ENCODE measurements at regions not wholly inside any gene's neighbourhood (a gene's known extent, or its start where the extent isn't known, plus 50 kb on each side); places are given as distances from the start of the nearest gene placed in this dataset.

DNA sequence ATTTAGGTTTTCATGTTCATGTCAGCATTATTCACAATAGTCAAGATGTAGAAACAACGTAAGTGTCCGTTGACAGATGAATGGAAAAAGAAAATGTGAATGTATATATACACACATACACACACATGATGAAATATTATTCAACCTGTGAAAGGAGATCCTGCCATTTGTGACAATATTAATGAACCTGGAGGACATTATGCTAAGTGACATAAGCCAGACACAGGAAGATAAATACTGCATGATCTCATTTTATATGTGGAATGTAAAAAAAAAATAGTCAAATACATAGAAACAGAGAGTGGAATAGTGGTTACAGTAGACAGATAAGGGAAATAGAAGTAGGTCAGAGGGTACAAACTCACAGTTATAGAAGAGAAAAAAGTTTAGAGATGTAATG, 651.1 kb upstream of the MKI67 start:
- no peak for DNase-seq

DNA sequence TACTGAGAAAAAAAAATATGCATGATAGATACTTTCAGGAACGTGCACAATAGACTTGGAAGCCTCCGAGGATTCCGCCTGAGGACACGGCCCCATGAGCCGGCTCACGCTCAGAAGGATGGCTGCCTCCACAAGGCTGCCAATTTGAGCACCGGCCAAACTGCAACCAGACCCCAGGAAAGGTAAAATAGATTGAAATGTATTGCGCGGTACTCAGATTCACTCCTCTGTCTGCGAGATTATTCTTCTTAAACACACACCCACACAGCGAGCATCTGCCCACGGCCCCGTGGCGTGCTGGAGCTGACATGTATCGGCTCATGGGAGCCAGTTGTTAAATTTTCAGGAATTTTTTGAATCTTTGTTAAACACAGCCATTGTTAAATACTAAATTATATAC, 653.2 kb upstream of the MKI67 start:
- no peak for DNase-seq

DNA sequence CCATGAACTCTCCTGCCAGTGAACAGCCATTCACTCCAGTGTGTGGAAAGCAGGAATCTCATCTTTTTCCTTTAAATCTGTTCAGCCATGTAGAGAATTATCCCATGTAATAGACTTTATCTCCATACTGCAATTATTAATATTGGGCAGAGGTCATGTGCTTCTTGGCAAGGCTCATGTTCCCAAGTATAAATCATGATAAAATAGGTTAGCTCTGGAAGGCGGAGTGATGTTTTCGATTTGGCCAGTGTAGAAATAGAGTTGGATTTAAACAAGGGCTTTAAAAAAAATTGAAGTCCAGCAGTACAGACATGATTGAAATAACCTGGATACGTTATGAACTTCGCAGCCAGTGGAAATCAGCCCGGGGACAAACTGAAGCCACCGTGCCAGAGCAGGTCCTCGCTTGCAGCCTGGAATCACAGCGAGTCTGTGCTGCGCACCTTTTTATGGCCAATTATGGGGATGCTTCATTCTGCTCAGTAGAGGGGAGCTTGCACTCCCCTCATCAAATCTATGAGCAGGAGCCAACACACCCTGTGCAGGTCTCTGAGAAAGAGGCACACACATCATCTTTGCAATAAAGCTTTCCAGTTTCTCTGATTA, 654.0 kb upstream of the MKI67 start:
- no peak for DNase-seq

DNA sequence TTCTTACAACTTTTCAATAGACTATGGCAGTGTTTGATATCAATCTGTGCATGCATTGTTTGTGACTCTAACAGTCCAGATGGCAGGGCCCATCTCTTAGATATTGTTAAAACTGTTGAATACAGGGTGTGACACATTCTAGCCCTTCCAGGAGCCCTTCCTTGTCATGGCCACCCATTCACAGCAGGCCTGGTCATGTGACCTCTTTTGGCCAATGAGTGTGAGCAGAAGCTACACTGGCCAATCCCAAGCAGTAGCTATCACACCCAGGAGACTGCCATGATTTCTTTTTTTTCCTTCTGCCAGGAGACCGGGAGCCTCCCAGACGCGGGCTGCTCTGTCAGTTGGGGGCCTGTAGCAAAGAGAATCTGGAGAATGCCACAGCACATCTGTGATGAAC, 655.4 kb upstream of the MKI67 start:
- no peak for DNase-seq

DNA sequence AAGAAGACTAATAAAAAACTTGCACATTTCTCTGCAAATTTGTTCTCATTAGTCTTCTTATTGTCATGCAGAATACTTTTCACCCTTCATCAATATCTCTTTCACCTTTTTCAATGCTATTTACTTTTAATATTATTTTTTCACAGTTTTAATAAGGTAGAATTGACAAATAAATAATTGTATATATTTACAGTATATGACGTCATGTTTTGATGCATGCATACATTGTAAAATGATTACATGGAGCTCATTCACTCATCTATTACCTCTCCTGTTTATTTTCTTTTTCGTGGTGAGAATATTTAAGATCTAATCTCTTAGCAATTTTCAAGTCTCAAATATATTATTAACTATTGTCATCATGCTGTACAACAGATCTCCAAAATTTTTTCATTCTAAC, 658.2 kb upstream of the MKI67 start:
- no peak for DNase-seq

DNA sequence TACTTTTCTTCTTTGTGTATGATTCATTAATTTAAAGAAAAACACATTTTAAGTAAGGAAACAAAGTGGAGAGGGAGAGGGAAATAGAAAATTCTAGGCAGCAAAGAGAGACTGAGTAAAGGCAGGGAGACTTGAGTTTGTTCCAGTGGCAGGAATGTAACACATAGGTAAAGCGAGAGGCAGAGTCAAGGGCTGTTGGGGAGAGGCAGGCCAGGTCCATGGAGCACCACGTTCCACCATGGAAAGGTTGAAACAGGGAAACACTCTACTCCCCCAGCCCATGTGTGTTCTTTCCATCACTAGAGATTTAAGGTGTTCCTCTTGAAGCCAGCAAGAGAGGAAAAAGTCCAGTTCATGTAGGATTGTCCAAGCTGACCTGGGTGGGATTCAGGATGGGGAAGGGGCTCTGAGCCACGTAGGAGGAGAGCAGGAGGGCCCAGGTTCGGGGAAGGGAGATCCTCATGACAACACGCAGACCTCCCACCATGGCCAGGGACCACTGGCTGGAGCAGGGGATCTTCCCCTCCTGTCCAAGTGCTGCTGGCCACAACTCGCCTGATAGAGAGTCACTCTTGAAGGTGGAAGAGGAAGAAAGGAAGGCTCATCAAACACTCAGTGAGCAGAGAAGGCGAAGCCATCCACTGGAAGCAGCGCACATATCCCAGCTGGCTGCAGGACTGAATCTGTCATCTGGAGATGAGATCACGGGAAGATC, 666.4 kb upstream of the MKI67 start:
- DNase-seq: no peak

DNA sequence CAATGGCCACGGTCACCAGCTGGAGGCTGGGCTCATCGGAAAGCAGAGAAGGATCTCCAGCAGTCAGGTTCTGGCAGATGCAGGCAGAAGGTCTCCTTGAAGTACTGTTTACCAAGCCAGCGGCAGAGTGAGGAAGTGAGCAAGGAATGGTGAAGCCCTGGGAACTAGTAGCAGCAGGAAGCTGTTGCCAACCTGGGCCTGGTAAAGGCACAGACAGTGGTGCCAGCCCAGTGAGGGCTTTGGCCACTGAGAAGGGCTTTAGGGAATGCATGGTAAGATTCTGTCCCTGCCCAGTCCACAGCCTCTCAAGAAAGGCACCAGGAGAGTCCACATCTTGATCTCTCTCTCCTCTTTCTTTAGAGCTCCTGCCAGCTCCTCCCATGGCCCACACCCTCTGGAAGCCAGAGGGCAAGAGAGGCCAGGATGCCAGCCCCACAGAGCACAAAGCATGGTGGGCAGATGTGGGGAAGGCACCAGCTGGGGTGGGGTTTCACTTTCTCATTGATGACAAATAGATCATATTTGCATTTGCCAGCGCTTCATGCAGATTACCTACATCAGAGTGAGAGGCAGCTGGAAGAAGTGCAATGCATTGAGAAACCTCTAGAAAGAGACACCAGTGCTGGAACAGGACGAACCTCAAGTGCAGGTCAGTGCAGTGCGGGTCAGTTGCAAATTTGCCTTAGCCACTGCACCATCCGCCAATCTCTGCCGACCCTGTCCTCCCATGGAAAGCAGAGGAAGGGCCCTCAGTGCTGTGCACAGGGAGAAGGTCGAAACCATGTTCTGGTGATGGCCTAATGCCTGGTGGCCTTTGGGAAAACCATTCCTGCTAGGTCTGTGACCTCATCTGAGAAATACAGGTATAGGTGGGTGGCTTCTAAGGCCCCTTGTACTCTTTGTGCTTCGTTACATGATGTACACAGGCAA, 667.8 kb upstream of the MKI67 start:
- DNase-seq: no peak

DNA sequence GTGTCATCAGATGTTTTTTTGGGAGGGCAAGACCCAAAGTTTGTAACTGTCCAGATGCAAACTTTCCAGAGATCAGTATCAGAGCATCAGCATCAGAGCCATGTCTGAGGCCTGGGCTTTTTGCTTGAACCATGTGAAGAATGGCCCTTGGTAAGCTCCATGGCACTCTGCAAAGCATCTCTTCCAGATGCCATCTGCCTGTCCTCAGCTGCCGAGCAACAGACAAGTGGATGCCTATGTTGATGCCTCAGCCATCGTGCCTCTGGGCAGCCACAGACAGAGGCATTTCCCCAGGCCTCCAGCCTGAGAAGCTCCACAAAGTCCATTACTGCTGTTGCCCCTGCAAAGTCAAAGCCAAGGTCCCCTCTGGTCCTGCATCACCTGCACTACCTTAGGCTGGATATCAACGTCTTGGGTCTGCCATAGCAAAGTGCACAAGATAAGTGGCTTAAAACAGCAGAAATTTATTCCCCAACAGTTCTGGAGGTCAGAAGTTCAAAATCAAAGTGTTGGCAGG, 670.2 kb upstream of the MKI67 start:
- DNase-seq: no peak

DNA sequence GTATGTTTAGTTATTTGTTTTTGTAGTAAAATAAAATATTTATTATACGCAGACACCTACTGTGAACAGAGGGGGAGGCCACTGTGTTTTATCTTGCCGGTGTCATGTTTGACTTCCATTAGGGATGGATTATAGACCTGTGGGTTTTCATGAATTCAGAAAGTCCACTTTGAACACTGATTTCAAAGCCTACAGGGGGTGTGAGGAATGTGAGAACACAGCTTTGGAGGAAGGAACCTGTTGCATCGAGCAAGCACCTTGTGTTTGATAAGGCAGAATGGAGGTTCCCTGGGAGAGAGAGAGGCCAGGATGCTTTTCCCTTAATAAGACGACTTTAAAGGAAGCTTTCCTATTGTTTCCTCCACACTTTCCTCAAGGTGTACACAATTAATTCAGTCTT, 665.0 kb upstream of the MGMT start:
- DNase-seq: no peak

DNA sequence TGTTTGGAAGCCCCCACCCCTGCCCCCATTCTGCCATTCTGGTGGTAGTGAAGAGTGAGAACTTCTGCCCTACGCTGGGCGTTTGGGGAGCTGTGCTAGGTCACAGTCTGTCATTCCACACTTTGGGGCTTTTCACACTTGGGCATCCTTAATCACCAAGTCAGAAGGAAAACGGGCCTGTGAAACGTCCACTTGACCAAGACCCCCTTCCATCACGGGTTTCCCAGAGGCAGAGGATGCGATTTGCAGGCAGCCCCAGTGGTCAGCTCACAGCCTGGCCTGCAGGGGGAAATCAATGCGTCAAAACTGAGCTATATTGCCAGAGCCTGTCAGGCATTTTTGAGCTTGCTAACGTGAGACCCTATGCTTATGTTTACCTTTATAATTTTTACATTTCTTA, 663.3 kb upstream of the MGMT start:
- no peak for DNase-seq

DNA sequence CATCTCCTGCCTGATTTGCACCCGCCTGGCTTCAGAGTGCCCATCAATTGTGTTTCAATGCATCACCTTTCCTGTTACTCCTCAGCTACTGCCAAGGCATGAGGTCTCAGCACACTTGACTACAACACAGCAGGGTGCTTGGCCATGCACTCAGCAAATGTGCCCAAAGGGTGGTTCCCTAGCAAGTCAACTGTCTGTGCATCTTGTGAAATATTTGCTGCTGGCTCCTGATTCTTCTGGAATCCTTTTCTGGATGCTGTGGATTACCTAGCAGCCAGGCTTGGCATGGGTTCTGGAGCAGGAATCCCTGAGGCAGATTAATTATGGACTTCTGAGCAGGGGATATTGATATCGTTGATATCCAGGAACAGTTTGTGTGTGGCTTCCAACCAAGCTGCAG, 662.6 kb upstream of the MGMT start:
- no peak for DNase-seq

DNA sequence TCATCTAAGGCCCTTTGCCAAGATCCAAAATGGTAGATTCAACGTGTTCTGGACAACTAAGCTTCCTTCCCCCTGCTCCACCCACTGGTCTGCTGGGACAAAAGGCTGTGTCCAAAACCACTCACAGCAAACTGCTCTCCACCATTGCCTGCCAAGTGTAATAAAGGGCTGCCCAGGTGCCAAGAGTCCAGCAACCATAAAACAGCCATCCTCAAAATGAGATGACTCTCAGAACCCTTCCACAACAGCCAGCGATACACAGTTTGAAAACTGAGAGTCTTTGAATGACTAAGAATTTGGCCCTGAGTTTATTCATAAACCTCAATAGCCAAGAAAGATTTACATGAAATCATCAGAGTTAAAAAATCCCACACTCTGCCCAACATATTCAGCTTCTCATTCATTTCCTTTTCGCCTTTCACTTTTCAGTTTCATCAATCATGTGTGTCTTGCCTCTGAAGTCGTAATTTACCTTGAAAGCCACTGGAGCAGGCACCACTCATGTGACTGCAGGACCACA, 658.1 kb upstream of the MGMT start:
- no peak for DNase-seq

DNA sequence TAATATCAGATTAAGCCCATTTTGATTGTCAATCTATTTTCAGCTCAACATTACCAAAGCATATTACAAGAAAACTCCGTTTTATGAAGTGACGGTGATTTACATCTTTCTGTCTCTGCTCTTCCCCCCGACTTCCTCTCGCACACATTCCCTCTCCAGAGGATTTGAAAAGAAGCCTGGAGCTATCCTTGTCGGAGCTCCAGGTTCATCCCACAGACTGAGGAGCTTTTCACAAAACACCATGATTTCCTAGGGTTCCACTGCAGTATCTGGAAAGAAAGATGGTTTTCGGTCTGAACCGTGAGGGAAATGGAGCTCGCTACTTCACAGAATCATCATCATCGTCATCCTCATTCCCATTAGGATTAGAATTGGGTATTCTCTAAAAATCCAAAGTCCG, 655.5 kb upstream of the MGMT start:
- no peak for DNase-seq

DNA sequence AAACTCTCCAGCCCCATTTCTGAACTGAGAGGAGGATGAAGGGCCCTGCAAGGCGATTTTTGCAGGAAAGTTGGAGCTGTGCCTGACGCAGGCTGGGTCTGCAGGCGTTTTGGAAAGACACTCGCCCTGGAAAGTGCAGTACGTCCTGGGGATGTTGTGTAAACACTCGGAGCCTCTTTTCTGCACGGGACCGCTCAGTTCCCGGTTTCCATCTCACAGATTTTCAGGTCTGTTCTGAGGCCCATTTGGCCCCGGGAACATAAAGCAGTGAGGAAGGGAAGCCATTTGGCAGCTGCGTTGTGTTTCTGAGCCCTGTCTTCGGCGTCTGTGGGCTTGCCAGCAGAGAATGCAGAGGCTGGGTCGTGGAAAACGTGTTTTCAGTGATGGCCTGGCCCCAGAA, 655.0 kb upstream of the MGMT start:
- DNase-seq: no peak

DNA sequence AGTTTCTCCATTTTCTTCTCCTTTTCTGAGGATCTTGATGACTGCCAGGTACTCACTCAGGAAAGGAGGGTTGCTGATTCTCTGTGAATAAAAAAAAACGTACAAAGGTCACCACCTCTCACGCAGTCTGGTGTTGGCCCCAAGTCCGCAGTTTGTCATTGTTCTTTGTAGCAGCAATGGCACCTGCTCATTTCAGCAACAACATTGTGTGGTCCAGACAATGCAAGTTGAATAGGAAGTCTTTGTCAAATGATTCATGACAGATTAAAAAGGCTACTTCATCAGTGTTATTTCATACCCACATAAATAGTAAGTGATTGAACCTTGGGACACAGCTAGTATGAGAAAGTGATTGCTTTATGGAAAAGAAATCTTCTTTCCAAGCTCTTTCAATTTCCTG, 653.5 kb upstream of the MGMT start:
- DNase-seq: no peak

DNA sequence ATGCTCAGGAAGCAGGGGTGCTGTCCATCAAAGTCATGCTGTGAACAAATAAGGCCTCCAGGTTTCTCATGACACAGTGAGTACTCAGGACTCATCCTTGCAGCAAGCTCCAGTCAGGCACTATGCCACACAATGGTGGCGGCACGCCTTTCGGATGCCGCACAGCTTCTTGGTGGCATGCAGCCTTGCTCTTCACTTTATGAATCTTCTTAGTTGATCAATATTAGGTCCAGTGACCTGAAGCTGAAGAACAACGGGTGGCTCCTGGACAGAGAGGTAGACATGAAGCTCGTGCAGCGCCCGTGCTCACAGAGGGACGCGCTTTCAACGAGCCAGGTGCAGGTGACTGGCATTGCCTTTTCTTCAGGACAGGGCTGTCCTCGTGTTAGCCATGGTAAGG, 653.0 kb upstream of the MGMT start:
- DNase-seq: no peak

DNA sequence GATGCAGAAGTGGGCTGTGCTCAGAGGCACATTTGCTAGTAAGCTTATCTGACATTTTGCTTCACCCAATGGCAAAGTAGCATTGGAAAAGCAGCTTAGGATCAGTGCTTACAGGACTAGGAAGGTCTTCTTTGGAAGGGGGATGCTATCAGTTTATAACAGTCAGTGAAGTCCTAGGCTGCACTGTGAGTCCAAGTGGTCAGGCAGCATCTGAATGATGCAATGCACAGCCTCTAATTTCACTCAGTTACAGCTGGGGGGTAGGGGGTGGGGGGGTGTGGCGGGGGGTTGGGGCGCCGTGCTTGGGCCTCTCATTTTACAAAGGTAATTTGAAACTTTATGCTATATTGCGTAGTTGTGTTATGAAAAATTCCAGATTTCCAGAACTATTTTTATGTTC, 652.3 kb upstream of the MGMT start:
- no peak for DNase-seq

DNA sequence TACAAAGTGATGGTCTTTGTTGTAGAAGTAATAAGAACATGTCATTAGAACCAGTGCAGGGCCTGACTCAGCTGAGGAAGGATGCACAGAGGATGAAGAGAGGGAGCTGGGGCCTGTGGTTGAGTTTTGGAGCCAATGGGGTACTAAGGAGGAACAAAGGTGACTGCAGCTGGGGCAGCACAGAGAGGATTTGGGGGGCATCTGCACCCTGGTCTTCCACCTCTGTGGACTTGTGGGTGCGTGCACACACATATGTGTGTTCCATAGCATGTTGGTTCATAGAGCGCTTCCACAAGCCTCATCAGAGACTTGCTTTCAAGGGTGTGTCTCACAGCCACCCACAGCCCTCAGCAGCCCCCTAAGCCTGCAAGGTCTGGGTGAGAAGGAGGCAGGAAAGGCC, 650.3 kb upstream of the MGMT start:
- no peak for DNase-seq

DNA sequence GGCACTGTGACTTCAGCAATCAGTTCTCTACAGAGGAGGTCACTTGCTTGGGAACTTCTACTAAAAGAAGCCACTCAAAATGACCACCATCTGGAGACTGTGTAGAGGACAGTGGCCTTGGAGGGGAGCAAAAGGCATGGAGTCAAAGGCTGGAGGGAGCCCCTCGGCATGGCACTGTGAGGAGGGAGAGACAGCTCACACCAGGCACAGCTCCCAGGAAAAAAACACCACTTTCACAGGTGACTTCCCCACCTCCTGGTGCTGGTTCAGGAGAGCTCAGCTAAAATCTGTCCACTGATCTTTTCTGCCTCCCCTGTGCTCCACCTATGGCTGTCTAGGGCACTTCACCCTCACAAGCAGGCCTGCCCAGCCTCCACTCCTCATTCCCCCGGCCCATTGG, 649.4 kb upstream of the MGMT start:
- DNase-seq: no peak

DNA sequence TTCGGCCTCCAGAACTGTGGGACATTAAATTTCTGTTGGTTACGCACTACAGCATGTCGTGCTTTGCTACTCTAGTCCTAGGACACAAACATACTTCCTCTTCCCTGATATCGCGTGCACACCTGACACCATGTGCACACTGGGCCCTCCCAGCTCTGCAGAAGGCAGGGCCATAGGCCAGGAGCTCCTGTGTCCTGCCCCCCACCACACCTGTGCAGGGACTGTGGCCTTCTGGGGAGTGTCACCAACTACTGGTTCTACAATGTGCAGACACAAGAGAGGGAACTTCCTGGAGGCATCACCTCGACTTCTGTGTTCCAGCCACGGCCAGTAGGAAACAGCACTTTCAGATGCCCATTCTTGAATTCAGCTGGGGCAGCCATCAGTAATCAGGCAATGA, 646.4 kb upstream of the MGMT start:
- no peak for DNase-seq

DNA sequence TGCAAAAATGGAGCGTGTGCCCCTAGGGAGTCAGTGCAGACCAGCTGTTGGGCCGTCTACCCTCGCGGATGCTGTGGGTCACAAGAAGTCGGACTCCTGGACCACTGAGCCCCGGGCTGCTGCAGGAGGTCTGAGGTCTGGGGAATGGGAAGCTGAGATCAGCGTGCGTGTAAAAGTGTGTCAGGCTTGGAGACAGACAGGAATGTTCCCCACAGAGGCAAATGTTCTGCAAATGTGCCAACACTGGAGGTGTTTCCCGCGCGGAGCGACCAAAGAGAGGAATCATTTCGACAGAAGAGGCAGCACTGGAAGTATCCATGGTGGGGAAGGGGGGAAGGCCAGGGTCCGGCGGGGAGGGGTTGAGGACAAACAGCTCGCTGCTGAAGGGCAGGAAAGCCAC, 643.8 kb upstream of the MGMT start:
- DNase-seq: no peak

DNA sequence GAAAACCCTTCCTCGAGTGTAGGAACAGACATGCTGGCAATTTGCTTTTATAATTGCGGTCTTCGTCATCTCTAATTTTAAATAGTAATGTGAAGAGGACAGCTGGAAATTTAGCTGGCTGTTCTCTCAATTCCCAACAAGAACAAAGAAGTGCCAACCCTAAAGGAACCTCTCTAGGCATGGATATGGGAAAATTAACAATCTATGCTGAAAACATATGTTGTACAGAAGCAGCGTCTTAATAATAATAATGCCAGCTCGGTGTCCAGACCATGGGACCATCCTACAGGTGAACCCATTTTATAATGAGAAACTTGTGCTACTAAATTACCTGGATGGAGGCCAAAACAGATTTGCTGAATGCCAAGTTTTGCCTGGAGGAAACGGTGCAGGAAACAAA, 641.4 kb upstream of the MGMT start:
- no peak for DNase-seq

DNA sequence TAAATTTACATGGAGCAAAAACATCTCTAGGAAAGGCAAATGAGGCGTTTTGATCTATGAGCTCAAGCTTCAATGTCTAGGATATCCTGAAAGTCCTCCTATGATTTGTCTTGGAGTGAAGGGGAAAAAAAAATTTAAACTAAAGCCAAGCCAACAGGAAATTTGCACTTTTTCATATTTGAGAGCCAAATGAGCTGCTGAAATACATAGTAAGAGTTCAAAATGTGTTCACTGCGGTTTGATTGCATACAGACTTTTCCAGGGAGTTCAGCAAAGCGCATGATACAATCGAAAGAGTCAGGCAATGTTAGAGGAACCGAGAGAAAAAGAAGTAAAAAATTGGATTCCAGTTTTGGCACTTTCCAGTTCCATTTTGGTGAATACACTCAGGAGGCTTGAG, 633.4 kb upstream of the MGMT start:
- no peak for DNase-seq

DNA sequence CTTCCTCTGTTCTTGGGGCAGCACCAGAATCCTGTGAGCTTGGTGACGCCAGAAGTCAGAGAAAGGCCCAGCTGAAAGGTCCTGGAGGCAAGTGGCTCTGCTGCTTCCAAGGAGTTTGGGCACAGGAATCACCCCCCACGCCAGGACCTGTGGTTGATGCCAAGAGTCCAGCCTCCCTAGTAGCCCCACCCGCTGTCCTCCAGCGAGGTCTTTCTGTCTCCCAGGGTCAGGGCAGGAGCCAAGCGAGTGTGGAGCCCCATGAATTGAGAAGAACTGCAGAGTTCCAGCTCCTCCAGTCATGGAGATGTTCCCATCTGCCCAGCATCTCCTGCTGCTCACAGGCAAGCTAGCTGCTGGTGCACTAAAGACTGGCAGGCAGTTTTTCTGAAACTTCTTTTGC, 631.7 kb upstream of the MGMT start:
- no peak for DNase-seq

Data from GOT3 (cell line).